Choroid plexus epithelial cell (primary cell): ENCODE measurements at regions not wholly inside any gene's neighbourhood (a gene's known extent, or its start where the extent isn't known, plus 50 kb on each side); places are given as distances from the start of the nearest gene placed in this dataset.
A peak's percentile ranks its signal among the peaks of the same experiment; 100 is the strongest.

ENCODE experiments used
- DNase-seq: peaks from one replicate; pipeline ENCODE4 v3.0.0-alpha.2; 2010; ENCODE audit warnings: low read depth
- H3K4me3 ChIP-seq: 2 replicates; pipeline ENCODE4 v1.5.1; 2011; ENCODE audit warnings: low read depth, mild to moderate bottlenecking, control low read depth, low read length, moderate library complexity
- TF ChIP-seq, protein P1 (sequence below): conservative IDR thresholded peaks from 2 replicates; pipeline ENCODE4 v1.5.1; 2011; ENCODE audit warnings: low read depth, mild to moderate bottlenecking, control low read depth, inconsistent platforms, low read length, moderate library complexity

DNA sequence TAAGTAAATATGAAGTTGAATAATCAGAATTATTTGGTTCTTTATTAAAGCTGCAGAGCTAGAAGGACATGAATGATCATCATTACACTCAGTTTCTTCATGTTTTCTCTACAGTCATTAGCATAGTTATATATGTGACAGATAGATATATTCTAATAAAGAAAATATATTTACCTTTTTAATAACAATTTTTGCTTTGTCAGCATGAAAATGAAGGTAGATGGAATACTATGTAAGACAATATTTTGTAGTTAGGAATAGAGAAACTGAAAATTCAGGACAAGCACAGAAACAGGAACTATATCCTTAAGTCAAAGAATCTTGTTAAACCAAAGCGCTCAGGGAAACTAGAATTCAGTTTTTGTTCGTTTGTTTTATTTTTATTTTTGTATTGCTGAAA is 649.9 kb upstream of the NRXN1 start:
- H3K4me3 ChIP-seq, result no peak overlapping the region
- no peak for DNase-seq
- TF ChIP-seq, protein P1, sequence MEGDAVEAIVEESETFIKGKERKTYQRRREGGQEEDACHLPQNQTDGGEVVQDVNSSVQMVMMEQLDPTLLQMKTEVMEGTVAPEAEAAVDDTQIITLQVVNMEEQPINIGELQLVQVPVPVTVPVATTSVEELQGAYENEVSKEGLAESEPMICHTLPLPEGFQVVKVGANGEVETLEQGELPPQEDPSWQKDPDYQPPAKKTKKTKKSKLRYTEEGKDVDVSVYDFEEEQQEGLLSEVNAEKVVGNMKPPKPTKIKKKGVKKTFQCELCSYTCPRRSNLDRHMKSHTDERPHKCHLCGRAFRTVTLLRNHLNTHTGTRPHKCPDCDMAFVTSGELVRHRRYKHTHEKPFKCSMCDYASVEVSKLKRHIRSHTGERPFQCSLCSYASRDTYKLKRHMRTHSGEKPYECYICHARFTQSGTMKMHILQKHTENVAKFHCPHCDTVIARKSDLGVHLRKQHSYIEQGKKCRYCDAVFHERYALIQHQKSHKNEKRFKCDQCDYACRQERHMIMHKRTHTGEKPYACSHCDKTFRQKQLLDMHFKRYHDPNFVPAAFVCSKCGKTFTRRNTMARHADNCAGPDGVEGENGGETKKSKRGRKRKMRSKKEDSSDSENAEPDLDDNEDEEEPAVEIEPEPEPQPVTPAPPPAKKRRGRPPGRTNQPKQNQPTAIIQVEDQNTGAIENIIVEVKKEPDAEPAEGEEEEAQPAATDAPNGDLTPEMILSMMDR, result no peak

DNA sequence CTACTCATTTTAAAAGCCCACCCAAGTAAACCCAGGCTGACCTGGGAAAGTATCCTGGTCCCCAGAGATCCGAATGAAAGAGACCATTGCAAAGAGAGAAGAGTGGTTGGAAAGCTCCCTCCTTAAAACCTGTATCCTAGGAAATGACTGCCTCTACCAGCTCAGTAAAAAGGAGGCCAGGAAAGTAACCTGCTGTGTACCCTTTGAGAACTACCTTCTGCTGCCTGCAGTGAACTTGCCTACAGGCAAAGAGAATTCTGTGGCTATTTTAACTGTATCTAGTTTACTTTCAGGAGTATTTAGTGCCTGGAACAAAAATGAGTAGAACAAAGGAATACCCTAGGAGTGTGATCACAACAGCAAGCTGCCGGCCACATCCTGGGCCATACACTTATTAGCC is 641.7 kb upstream of the NRXN1 start:
- TF ChIP-seq, protein P1, result no peak
- no peak for DNase-seq

DNA sequence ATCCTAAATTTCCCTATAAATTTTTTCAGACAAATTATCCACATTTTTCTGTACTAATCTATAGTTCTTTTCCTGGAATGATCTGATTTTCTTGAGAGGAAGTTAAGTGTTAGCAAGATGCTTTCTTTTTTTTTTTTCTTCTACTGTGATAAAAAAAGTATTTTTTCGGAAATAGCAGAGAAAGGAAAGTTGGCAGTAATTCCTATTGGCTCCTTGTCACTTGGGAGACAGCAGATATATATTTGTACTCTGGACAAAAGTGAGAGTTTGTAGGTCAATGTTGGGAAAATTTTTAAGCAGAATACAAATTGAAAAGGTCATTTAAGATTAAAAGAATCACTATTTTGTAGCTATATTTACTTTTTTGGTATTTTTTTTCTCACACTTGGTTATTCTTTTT is 635.7 kb upstream of the NRXN1 start:
- TF ChIP-seq, protein P1, result no peak
- peak; percentile 11 for DNase-seq
- H3K4me3 ChIP-seq, result no peak overlapping the region

More for the DNA sequence above, 641.7 kb upstream of the NRXN1 start:
- no peak overlapping the region for H3K4me3 ChIP-seq

DNA sequence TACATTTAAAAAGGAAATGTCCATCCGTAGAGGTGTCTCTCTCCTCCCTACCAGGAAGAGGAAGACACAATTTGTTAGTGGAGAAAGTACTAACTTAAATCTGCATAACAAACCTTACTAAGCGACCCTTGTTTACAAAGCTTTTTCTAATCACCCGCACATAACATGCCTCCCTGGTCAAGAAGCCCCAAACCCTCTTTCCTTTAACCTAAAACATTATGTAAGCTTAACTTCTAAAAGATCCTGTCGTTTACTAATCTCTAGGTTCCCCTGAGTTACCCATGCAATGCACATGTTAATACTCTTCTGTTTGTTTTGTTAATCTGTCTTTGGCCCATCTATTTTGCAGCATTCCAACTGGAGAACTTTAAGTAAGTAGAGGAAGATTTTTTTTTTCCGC is 630.3 kb upstream of the NRXN1 start:
- TF ChIP-seq, protein P1, result no peak
- no peak for DNase-seq
- no peak overlapping the region for H3K4me3 ChIP-seq

DNA sequence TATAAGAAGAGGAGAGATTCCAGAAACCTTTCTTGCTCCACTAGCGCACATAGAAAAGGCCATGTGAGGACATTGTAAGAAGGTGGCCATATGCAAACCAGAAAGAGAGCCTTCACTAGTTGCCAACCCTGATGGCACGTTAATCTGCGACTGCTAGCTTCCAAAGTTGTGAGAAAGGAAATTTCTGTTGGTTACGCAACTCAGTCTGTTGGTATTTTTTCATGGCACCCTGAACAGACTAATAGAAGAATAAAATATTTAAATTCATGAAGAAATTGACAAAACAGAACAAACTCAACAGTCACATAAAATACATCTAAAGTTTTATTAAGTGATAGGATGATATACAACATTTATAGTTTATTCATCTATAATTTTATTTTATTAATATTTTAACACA is 625.9 kb upstream of the NRXN1 start:
- TF ChIP-seq, protein P1, result no peak
- DNase-seq, result no peak
- H3K4me3 ChIP-seq, result no peak overlapping the region

DNA sequence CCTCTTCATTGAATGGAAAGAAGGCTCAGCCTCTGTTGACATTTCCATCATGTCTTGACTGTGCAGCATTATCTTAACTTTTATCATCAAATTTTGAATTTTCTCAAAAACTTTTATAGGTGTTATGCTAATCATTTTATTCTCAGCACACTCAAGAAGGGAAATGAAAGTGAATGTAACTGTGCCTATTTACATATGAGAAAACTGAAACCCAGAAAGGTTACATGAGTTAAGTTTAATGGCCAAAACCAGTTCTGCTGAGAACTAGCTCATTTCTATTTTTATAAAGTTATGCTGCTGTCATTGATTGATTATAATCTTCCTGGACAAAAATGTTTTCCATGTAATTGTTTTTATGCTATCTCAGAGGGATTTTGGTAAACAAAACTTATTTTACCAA is 618.8 kb upstream of the NRXN1 start:
- TF ChIP-seq, protein P1, result no peak
- no peak overlapping the region for H3K4me3 ChIP-seq
- DNase-seq, result no peak

DNA sequence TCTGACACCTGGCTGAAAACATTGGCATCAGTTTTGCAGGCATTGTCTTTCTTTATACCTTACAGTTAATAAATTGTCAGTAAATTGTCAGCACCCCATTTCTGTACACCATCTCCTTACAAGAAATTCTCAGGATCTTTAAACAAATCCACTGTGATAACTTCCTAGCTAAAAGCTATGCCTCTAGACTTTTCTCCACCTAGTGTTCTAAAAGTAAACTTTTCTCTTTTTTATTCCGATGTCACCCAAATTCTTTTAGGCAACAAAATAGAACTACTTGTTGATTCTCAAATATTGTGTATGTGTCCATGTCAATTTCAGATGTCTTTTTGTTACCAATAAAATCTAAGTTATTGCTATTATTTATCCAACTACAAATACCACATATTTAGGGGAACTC is 617.4 kb upstream of the NRXN1 start:
- TF ChIP-seq, protein P1, result no peak
- no peak overlapping the region for H3K4me3 ChIP-seq
- DNase-seq, result peak; percentile 18
